ENCODE measurements at regions not wholly inside any gene's neighbourhood (a gene's known extent, or its start where the extent isn't known, plus 50 kb on each side); places are given as distances from the start of the nearest gene placed in this dataset.

DNA sequence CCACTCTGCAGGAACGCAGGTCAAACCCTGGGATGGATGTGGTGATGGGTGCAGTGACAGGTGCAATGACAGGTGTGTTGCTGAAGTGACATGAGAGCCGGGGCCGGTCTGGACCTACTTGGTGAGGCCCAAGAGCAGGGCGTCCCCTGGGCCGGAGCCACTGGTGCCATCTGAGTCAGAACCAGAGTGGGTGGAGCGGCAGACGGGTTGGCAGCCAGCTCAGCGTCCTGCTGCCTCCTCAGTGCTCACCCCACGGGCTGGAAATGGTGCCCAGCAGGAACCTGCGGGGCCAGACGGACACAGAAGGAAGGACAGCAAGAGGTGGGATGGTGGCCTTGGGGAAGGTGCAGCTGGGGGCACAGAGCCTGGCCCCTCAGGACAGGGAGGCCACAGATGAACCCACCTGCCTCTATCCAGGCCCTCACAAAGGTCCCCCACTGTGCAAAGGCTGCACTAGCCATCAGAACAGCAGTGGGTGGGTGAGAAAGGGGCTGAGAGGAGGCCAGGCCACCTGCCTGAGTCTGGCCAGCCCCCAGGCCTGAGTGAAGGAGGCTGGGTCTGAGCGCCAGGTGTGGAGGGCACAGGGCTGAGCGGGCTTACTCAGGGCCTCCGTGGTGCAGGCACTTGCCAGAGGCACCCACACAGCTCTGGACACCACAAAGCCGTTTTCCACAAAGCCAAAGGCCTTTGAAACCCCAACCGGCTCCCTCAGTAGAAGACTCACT lies 129.0 kb upstream of the PPP2R2D start:
- H3K27ac ChIP-seq (ENCODE audit: low read length) = no peak overlapping the region
- no peak overlapping the region for H3K9ac ChIP-seq (ENCODE audit: low read length)
- no peaks in the 10 kb centered on the region for H3K27me3 ChIP-seq (ENCODE audit: control insufficient read depth, insufficient read depth, low read length)
- no peaks in the 10 kb centered on the region for H3K4me1 ChIP-seq (ENCODE audit: control insufficient read depth, low read depth, low read length)
- H3K9me3 ChIP-seq (ENCODE audit: control insufficient read depth, low read depth, low read length) = peaks cover 8% of the 10 kb centered on the region
- no peaks in the 10 kb centered on the region for H3K36me3 ChIP-seq (ENCODE audit: control insufficient read depth, low read depth, low read length)
- H3K4me3 ChIP-seq (ENCODE audit: low read length) = no peak overlapping the region

DNA sequence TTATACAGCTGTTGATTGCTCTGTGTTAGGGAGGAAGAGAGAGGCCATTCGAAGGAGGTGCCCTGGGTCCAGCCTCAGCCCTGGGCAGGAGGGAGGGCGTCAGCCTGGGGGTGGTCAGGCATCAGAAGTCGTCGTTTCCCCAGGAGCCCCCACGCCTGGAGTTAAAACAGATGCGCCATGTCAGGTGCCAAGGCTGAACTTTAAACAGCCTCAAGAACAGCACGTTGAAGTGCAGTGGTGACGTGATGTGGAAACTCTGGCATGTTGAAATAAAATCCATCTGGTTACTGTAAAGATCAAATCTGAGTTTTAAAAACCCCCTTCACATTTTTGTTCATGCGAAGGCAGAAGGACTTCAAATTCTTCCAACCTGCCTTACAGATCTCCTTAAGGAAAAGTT lies 128.4 kb upstream of the PPP2R2D start:
- Histone ChIP-seq H3K9ac (ENCODE audit: low read length) (no peak overlapping the region), H3K4me3 (ENCODE audit: low read length) (no peak overlapping the region), H3K36me3 (ENCODE audit: control insufficient read depth, low read depth, low read length) (no peaks in the 10 kb centered on the region), H3K27me3 (ENCODE audit: control insufficient read depth, insufficient read depth, low read length) (no peaks in the 10 kb centered on the region), H3K9me3 (ENCODE audit: control insufficient read depth, low read depth, low read length) (peaks cover 14% of the 10 kb centered on the region), H3K27ac (ENCODE audit: low read length) (no peak overlapping the region), H3K4me1 (ENCODE audit: control insufficient read depth, low read depth, low read length) (no peaks in the 10 kb centered on the region)

DNA sequence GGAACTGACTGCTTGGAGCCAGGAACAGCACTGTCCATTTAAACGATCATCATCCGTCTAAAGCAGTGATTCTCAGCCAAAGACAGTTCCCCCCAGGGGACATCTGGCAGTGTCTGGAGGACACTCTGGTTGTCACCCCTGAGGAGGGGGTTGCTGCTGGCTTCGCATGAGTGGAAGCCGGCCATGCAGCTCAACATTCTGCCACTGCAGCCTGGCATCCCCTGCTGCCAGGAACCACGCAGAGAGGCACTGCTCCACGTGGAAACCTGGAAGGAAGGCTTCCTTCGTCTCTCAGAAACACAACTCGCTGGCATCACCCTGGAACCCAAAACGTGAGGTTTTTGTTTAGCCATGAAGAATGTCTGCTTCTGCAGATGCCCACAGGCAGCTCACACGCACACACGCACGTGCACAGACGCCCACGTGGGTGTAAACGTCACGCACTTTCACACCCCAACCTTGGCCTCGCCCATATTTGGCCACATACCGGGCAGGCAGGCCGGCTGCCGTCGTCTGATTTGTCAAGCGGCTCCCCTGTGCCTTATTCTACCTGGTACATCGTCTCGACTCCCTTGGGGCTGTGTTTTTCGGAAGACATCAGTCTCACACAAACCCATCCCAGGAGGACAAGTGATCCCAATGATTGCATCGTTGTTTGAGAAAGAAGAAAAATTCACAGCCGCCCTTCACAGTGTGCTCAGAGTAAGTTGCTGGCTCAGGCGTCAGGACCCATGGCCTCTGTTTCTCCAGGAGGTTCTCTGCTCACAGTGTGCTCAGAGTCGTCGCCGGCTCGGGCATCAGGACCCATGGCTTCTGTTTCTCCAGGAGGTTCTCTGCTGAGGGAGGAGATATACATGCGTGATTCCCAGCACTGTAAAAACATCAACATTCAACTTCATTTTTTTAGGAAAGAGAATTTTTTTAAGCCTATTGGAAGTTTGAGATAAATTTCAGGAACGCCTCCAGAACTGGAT lies 127.2 kb upstream of the PPP2R2D start:
- Histone ChIP-seq H3K27ac (ENCODE audit: low read length) (no peak overlapping the region), H3K27me3 (ENCODE audit: control insufficient read depth, insufficient read depth, low read length) (no peaks in the 10 kb centered on the region), H3K4me3 (ENCODE audit: low read length) (no peak overlapping the region), H3K36me3 (ENCODE audit: control insufficient read depth, low read depth, low read length) (no peaks in the 10 kb centered on the region), H3K9ac (ENCODE audit: low read length) (no peak overlapping the region), H3K9me3 (ENCODE audit: control insufficient read depth, low read depth, low read length) (peaks cover 24% of the 10 kb centered on the region), H3K4me1 (ENCODE audit: control insufficient read depth, low read depth, low read length) (no peaks in the 10 kb centered on the region)

DNA sequence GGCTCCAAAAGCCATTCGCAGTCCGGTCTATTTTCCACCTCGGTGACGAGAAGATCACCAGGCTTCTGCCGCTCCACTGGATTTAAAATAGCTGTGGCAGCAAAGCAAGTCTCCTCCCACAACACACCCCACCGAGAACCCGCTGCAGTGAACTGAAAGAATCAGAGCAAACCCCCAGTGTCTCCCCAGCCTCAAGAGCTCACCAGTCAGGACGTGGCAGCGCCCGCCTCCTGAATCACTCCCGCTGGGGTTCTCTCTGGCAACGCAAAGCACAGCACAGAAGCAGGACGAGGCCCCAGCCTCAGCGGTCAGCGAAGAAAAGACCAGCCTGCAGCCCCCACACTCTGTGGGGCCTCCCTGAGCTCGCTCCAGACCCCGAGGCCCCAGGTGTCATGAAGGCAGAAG lies 126.1 kb upstream of the PPP2R2D start:
- Histone ChIP-seq H3K4me3 (ENCODE audit: low read length) (no peak overlapping the region), H3K27ac (ENCODE audit: low read length) (no peak overlapping the region), H3K9ac (ENCODE audit: low read length) (no peak overlapping the region), H3K9me3 (ENCODE audit: control insufficient read depth, low read depth, low read length) (peaks cover 24% of the 10 kb centered on the region), H3K27me3 (ENCODE audit: control insufficient read depth, insufficient read depth, low read length) (no peaks in the 10 kb centered on the region), H3K4me1 (ENCODE audit: control insufficient read depth, low read depth, low read length) (no peaks in the 10 kb centered on the region), H3K36me3 (ENCODE audit: control insufficient read depth, low read depth, low read length) (no peaks in the 10 kb centered on the region)

- Histone ChIP-seq H3K9me3 (ENCODE audit: control insufficient read depth, low read depth, low read length) (peaks cover 24% of the 10 kb centered on the region), H3K4me3 (ENCODE audit: low read length) (no peak overlapping the region), H3K27me3 (ENCODE audit: control insufficient read depth, insufficient read depth, low read length) (no peaks in the 10 kb centered on the region), H3K27ac (ENCODE audit: low read length) (no peak overlapping the region), H3K9ac (ENCODE audit: low read length) (no peak overlapping the region), H3K4me1 (ENCODE audit: control insufficient read depth, low read depth, low read length) (no peaks in the 10 kb centered on the region), H3K36me3 (ENCODE audit: control insufficient read depth, low read depth, low read length) (no peaks in the 10 kb centered on the region)
Observed at GRCh38 chr10:131775433-131775832, 125.4 kb upstream of the PPP2R2D start.

- no peak overlapping the region for H3K27ac ChIP-seq (ENCODE audit: low read length)
- H3K36me3 ChIP-seq (ENCODE audit: control insufficient read depth, low read depth, low read length) = no peaks in the 10 kb centered on the region
- H3K27me3 ChIP-seq (ENCODE audit: control insufficient read depth, insufficient read depth, low read length) = no peaks in the 10 kb centered on the region
- H3K9ac ChIP-seq (ENCODE audit: low read length) = no peak overlapping the region
- no peaks in the 10 kb centered on the region for H3K4me1 ChIP-seq (ENCODE audit: control insufficient read depth, low read depth, low read length)
- H3K9me3 ChIP-seq (ENCODE audit: control insufficient read depth, low read depth, low read length) = peaks cover 24% of the 10 kb centered on the region
- no peak overlapping the region for H3K4me3 ChIP-seq (ENCODE audit: low read length)
Observed at GRCh38 chr10:131775833-131776232, 125.0 kb upstream of the PPP2R2D start.

GRCh38 chr10:131776496-131776895 lies 124.3 kb upstream of the PPP2R2D start:
- Histone ChIP-seq H3K27ac (ENCODE audit: low read length) (no peak overlapping the region), H3K4me1 (ENCODE audit: control insufficient read depth, low read depth, low read length) (no peaks in the 10 kb centered on the region), H3K9me3 (ENCODE audit: control insufficient read depth, low read depth, low read length) (peaks cover 24% of the 10 kb centered on the region), H3K36me3 (ENCODE audit: control insufficient read depth, low read depth, low read length) (no peaks in the 10 kb centered on the region), H3K27me3 (ENCODE audit: control insufficient read depth, insufficient read depth, low read length) (no peaks in the 10 kb centered on the region), H3K4me3 (ENCODE audit: low read length) (no peak overlapping the region), H3K9ac (ENCODE audit: low read length) (no peak overlapping the region)

- Histone ChIP-seq H3K4me3 (ENCODE audit: low read length) (no peak overlapping the region), H3K27me3 (ENCODE audit: control insufficient read depth, insufficient read depth, low read length) (no peaks in the 10 kb centered on the region), H3K9ac (ENCODE audit: low read length) (no peak overlapping the region), H3K4me1 (ENCODE audit: control insufficient read depth, low read depth, low read length) (no peaks in the 10 kb centered on the region), H3K9me3 (ENCODE audit: control insufficient read depth, low read depth, low read length) (peaks cover 24% of the 10 kb centered on the region), H3K36me3 (ENCODE audit: control insufficient read depth, low read depth, low read length) (no peaks in the 10 kb centered on the region), H3K27ac (ENCODE audit: low read length) (no peak overlapping the region)
Observed at GRCh38 chr10:131777162-131777561, 123.6 kb upstream of the PPP2R2D start.

DNA sequence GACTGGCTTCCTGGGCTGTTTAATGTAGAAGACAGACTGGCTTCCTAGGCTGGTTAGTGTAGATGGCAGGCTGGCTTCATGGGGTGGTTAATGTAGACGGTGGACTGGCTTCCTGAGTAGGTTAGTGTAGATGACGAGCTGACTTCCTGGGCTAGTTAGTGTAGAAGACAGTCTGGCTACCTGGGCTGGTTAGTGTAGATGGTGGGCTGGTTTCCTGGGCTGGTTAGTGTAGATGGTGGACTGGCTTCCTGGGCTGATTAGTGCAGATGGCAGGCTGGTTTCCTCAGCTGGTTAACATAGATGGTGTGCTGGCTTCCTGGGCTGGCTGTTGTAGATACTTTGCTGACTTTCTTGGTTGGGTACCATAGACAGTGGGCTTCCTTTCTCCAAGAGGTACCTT lies 122.9 kb upstream of the PPP2R2D start:
- Histone ChIP-seq H3K27me3 (ENCODE audit: control insufficient read depth, insufficient read depth, low read length) (no peaks in the 10 kb centered on the region), H3K27ac (ENCODE audit: low read length) (no peak overlapping the region), H3K9me3 (ENCODE audit: control insufficient read depth, low read depth, low read length) (peaks cover 24% of the 10 kb centered on the region), H3K4me1 (ENCODE audit: control insufficient read depth, low read depth, low read length) (no peaks in the 10 kb centered on the region), H3K9ac (ENCODE audit: low read length) (no peak overlapping the region), H3K4me3 (ENCODE audit: low read length) (no peak overlapping the region), H3K36me3 (ENCODE audit: control insufficient read depth, low read depth, low read length) (no peaks in the 10 kb centered on the region)

GRCh38 chr10:131778385-131778784 lies 122.4 kb upstream of the PPP2R2D start:
- H3K9me3 ChIP-seq (ENCODE audit: control insufficient read depth, low read depth, low read length) = peaks cover 24% of the 10 kb centered on the region
- H3K27ac ChIP-seq (ENCODE audit: low read length) = no peak overlapping the region
- H3K27me3 ChIP-seq (ENCODE audit: control insufficient read depth, insufficient read depth, low read length) = no peaks in the 10 kb centered on the region
- no peaks in the 10 kb centered on the region for H3K4me1 ChIP-seq (ENCODE audit: control insufficient read depth, low read depth, low read length)
- no peak overlapping the region for H3K4me3 ChIP-seq (ENCODE audit: low read length)
- no peak overlapping the region for H3K9ac ChIP-seq (ENCODE audit: low read length)
- no peaks in the 10 kb centered on the region for H3K36me3 ChIP-seq (ENCODE audit: control insufficient read depth, low read depth, low read length)

DNA sequence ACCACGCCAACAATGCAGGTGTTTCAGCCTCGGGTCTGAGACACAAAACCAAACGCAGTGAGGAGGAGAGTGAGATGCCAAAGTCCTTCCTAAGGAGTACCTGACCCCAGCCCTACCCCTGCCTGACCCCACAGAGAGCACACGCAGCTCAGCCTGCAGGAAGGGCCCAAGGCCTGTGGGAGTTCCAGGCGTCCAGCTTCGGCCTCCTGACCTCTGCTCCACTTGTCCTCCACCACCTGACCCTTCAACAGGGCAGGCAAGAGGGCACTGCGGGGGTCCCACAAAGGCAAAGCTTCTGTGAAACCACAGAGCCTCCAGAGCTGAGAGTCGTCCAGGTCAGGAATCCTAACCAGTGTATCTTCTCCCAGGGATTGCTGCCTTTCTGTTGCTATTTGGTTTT lies 122.0 kb upstream of the PPP2R2D start:
- no peaks in the 10 kb centered on the region for H3K36me3 ChIP-seq (ENCODE audit: control insufficient read depth, low read depth, low read length)
- H3K4me3 ChIP-seq (ENCODE audit: low read length) = no peak overlapping the region
- H3K27ac ChIP-seq (ENCODE audit: low read length) = no peak overlapping the region
- H3K27me3 ChIP-seq (ENCODE audit: control insufficient read depth, insufficient read depth, low read length) = no peaks in the 10 kb centered on the region
- no peaks in the 10 kb centered on the region for H3K4me1 ChIP-seq (ENCODE audit: control insufficient read depth, low read depth, low read length)
- H3K9ac ChIP-seq (ENCODE audit: low read length) = no peak overlapping the region
- peaks cover 24% of the 10 kb centered on the region for H3K9me3 ChIP-seq (ENCODE audit: control insufficient read depth, low read depth, low read length)

All from iPS-18a (cell line).